Stomach smooth muscle (tissue), 2 donors: ENCODE measurements at regions not wholly inside any gene's neighbourhood (a gene's known extent, or its start where the extent isn't known, plus 50 kb on each side); places are given as distances from the start of the nearest gene placed in this dataset.
"Not testable (repeated sequence)": the region's sequence is repeated elsewhere in the genome, so short reads cannot be mapped to it uniquely, and the experiment has no call there.

ENCODE experiments used
- H3K27ac ChIP-seq: one replicate; pipeline ENCODE4 v1.7.0; 2013; ENCODE audit warnings: mild to moderate bottlenecking, low read length, inconsistent platforms
- H3K27me3 ChIP-seq, 2 donors: one replicate each; pipeline ENCODE4 v1.7.0; 2013; ENCODE audit warnings: low read length in 2 of 2; ENCODE audit not compliant: insufficient read depth in 2 of 2, control insufficient read depth in 1 of 2
- H3K36me3 ChIP-seq, 2 donors: one replicate each; pipeline ENCODE4 v1.7.0; 2013; ENCODE audit warnings: low read length in 2 of 2; ENCODE audit not compliant: control insufficient read depth in 2 of 2, insufficient read depth in 2 of 2
- H3K4me1 ChIP-seq: one replicate; pipeline ENCODE4 v1.7.0; 2013; ENCODE audit warnings: low read length; ENCODE audit not compliant: control insufficient read depth, insufficient read depth
- H3K4me3 ChIP-seq, 2 donors: one replicate each; pipeline ENCODE4 v1.7.0; 2013; ENCODE audit warnings: low read length in 2 of 2
- H3K9ac ChIP-seq, 2 donors: one replicate each; pipeline ENCODE4 v1.7.0; 2013; ENCODE audit warnings: low read length in 2 of 2, mild to moderate bottlenecking in 1 of 2
- H3K9me3 ChIP-seq, 2 donors: one replicate each; pipeline ENCODE4 v1.7.0; 2013; ENCODE audit warnings: low read length in 2 of 2; ENCODE audit not compliant: control insufficient read depth in 2 of 2
- donor health status: healthy.
- donor health status: Pancreatic carcinoma.

DNA sequence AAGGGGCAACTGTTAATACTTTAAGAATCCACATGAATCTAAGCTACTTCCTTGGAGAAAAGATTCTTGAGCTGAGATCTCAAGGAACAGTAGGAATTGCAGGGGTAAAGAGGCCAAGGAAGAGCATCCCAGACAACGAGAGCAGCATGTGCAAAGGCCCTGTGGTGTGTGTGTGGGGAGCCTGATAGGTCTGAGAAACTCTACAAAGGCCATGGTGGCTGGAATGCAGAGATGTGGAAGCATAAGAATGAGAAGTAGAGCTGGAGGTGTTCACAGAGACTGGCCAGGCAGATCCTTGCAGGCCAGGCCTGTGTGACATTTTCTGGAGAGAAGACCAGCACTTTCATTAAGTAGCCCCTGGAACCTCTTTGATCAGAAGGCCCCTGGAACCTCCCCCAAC is 105.8 kb upstream of the GRK3 start:
- not testable (repeated sequence) for H3K4me1 ChIP-seq, H3K27ac ChIP-seq, H3K9ac ChIP-seq, H3K9me3 ChIP-seq, H3K27me3 ChIP-seq, H3K4me3 ChIP-seq
- peaks cover 21 to 39% of the 10 kb centered on the region in 2 donors for H3K36me3 ChIP-seq

DNA sequence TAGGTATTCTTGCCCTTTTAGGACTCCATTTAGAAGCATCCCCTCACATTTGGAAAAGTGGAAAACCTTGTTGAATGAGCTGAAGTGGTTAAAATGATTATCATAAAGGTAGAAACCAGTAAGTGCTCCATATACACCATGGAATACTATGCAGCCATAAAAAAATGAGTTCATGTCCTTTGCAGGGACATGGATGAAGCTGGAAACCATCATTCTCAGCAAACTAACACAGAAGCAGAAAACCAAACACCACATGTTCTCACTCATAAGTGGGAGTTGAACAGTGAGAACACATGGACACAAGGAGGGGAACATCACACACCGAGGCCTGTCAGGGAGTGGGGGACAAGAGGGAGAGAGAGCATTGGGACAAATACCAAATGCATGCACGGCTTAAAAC is 103.8 kb upstream of the GRK3 start:
- H3K4me3 ChIP-seq, H3K4me1 ChIP-seq, H3K27ac ChIP-seq, H3K9me3 ChIP-seq, H3K9ac ChIP-seq, H3K27me3 ChIP-seq: not testable (repeated sequence)
- peaks cover 17 to 32% of the 10 kb centered on the region in 2 donors for H3K36me3 ChIP-seq

DNA sequence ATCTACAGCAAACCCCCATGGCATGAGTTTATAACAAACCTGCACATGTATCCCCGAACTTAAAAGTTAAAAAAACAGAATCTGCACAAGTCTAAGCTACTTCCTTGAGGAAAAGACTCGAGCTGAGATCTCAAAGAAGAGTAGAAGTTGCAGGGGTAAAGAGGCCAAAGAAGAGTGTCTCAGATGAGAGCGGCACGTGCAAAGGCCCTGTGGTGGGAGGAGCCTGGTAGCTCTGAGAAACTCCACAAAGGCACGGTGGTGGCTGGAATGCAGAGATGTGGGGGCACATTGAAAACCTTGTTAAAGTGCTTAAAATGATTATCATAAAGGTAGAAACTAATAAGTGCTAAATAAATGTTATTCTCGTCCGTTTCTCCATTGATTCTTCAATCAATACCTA is 103.2 kb upstream of the GRK3 start:
- Histone ChIP-seq H3K36me3 (peaks cover 17 to 32% of the 10 kb centered on the region in 2 donors), H3K9ac (no peak overlapping the region)

DNA sequence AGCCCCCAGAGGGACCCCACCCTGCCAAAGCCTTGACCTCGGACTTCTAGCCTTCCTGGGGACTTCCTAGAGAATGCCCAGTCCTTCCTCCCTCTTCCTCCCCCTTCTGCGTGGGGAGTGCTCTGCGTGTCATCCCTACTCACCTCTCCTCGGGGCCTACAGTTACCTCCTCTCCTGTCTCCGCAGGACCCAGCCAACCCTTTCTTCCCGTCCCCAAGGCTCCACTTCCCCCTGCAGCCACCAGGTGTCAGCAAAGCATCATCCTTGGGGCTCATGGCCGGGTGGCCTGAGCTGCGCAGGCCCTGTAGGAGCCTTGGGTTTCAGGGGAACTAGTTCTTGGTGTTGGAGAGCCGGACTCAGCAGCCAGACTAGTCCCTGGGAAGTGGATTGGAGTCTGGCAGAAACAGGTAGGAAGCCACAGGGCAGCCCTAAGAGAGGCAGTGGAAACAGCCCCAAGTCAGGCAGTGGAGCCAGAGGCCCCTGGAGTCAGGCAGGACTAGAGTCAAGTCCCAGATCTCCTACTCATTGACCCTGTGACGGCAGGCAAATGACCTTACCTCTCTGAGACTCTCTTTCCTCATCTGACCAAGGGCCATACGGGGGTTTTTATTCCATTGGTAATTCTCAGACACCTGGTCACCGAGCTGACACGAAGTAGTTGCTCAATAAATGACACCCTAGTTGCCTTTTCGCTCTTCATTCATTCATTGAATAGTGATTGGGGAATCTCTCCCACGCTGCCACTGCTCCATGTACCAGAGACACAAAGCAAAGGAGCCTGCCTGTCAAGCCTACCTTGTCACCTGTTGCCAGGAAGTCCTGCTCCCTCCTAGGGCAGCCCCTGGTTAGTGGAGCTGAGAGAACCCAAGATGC is 101.8 kb upstream of the GRK3 start:
- not testable (repeated sequence) for H3K27me3 ChIP-seq, H3K9ac ChIP-seq

More for the DNA sequence above, 103.2 kb upstream of the GRK3 start:
- Histone ChIP-seq H3K27ac (no peak overlapping the region), H3K9me3 (no peaks in the 10 kb centered on the region), H3K27me3 (no peaks in the 10 kb centered on the region), H3K4me3 (no peak overlapping the region), H3K4me1 (no peaks in the 10 kb centered on the region)

DNA sequence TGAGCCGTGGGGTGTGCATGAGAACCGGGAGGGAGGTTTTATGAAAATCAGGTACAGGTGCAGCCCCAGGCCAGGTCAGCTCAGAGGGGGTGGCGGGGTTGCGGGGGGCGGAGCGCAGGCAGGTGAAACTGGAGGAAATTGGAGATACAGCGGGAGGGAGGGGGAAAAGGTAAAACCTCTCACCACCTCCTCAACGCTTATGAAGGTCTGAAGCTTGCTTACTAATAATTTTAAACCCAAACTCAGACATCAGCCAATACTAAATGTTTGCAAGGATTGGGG is 101.2 kb upstream of the GRK3 start:
- not testable (repeated sequence) for H3K27ac ChIP-seq, H3K4me1 ChIP-seq, H3K4me3 ChIP-seq, H3K27me3 ChIP-seq, H3K9ac ChIP-seq, H3K9me3 ChIP-seq
- H3K36me3 ChIP-seq, result peaks cover 17 to 27% of the 10 kb centered on the region in 2 donors

More for the DNA sequence above, 101.8 kb upstream of the GRK3 start:
- H3K27ac ChIP-seq, H3K4me3 ChIP-seq, H3K4me1 ChIP-seq, H3K9me3 ChIP-seq: not testable (repeated sequence)
- H3K36me3 ChIP-seq, result peaks cover 17 to 28% of the 10 kb centered on the region in 2 donors

DNA sequence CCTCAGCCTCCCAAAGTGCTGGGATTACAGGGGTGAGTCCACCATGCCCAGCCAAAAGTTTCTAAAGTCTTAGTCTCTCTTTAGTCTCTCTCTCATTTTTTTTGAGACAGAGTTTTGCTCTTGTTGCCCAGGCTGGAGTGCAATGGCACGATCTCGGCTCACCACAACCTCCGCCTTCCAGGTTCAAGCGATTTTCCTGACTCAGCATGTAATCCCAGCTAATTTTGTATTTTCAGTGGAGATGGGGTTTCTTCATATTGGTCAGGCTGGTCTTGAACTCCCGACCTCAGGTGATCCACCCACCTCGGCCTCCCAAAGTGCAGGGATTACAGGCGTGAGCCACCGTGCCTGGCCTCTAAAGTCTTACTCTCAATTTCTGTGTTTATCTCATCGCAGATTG is 100.1 kb upstream of the GRK3 start:
- H3K36me3 ChIP-seq, result peaks cover 9 to 19% of the 10 kb centered on the region in 2 donors
- H3K4me1 ChIP-seq, H3K9me3 ChIP-seq, H3K9ac ChIP-seq, H3K27ac ChIP-seq, H3K27me3 ChIP-seq, H3K4me3 ChIP-seq: not testable (repeated sequence)

DNA sequence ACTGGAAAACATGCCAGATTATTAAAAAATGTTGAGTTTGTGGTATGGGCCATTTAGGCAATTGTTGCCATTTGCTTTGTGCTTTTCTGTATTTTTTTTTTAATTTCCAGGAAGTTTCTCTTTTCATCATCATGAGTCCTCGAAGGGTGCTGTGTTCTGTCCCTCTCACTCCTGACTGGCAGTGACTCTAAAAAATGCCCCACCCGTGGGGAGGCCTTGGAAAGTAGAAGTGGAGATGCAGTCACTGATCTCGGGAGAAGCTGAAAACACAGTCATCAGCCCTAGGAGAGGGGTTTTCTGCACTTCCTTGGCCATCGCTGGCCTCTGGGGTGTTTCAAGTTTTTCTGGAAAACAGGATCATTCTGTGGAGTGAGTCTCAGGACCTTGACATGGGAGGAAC is 98.5 kb upstream of the GRK3 start:
- no peaks in the 10 kb centered on the region for H3K4me1 ChIP-seq
- no peak overlapping the region for H3K27ac ChIP-seq
- no peak overlapping the region for H3K4me3 ChIP-seq
- H3K9me3 ChIP-seq, result no peaks in the 10 kb centered on the region
- peaks cover 4 to 8% of the 10 kb centered on the region in 2 donors for H3K36me3 ChIP-seq
- H3K9ac ChIP-seq, result no peak overlapping the region
- H3K27me3 ChIP-seq, result no peaks in the 10 kb centered on the region

DNA sequence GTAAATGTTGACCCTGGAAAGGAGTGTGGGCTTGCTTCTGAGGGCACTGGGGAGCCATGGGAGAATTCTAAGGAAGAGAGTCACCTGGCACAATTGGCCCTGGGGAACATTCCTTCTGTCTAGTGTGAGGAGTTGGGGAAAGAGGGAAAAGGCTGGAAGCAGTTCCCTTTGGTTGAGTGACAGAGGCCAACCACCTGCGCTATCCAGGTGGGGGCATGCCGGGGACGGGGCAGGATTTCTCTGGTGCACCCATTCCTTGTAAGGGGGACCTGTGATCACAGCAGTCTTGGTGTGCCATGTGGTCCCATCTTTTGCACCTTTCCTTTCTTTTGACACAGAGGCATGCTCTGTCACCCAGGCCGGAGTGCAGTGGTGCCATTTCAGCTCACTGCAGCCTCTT is 92.1 kb upstream of the GRK3 start:
- no peaks in the 10 kb centered on the region for H3K27me3 ChIP-seq
- H3K9ac ChIP-seq, result no peak overlapping the region
- H3K4me1 ChIP-seq, result peaks cover 11% of the 10 kb centered on the region
- H3K9me3 ChIP-seq, result peaks cover 0 to under 1% of the 10 kb centered on the region in 2 donors
- no peak overlapping the region for H3K27ac ChIP-seq
- no peak overlapping the region for H3K4me3 ChIP-seq
- no peaks in the 10 kb centered on the region for H3K36me3 ChIP-seq

DNA sequence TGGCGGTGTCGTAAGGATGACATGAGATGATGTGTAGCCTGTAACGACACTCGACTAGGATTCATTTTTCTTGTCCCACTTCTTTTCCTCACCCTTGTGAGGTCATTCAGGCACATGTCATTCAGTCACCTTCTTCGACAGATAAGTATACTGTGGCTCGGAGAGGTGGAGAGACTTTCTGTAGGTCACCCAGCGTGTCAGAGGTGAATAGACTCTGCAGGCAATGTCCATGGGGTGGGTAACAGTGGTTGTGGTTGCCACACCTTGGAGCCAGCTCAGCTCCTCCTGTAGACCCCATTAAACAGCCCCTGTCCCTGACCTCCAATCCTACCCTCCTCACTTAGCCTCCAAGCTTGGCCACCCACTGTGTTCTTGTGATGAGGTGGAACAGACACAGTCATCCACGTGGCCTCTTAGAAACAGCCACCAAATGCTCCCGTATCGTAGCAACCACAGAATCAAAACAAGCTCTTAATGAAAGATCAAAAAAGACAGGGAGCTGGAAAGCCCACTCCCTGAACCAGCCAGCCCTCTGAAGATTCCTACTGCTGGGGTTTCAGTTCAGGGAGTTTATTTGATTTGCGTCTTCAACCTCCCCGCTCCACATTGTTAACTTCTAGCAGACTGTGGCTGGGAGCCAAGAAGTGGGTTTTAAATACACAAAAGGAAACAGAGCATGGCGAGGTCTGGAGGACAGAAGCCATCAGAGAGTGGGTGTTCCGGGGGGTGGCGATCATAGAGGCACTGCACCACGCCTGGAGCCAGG is 89.0 kb upstream of the GRK3 start:
- peaks cover 0 to 8% of the 10 kb centered on the region in 2 donors for H3K9me3 ChIP-seq
- H3K27me3 ChIP-seq, result no peaks in the 10 kb centered on the region
- peak overlapping the region; percentile 18 for H3K27ac ChIP-seq
- no peaks in the 10 kb centered on the region for H3K36me3 ChIP-seq
- H3K4me1 ChIP-seq, result peaks cover 11% of the 10 kb centered on the region
- peak overlapping the region in 1 of 2 donors; percentile 47 for H3K9ac ChIP-seq
- H3K4me3 ChIP-seq, result peak overlapping the region; percentile 3 to 58

DNA sequence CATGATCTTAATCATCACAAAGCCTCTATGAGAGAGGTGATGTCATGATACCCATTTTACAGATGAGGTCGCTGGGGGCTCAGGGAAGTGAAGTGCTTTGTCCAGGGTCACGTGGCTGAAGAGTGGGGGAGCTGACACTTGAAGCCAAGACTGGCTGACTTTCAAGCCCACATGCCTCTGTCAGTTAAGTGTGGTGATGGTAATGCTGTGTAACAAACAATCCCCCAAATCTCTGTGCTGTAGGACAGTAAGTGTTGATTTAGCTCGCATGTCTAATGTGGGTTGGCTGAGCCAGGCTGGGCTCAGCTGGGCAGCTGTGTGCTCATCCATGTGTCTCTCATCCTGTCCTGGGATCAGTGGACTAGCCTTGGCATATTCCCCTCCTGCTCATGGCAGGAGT is 87.1 kb upstream of the GRK3 start:
- Histone ChIP-seq H3K27me3 (no peaks in the 10 kb centered on the region), H3K36me3 (no peaks in the 10 kb centered on the region), H3K4me3 (no peak overlapping the region), H3K4me1 (peaks cover 11% of the 10 kb centered on the region), H3K9me3 (peaks cover 0 to 8% of the 10 kb centered on the region in 2 donors), H3K27ac (no peak overlapping the region), H3K9ac (no peak overlapping the region)

DNA sequence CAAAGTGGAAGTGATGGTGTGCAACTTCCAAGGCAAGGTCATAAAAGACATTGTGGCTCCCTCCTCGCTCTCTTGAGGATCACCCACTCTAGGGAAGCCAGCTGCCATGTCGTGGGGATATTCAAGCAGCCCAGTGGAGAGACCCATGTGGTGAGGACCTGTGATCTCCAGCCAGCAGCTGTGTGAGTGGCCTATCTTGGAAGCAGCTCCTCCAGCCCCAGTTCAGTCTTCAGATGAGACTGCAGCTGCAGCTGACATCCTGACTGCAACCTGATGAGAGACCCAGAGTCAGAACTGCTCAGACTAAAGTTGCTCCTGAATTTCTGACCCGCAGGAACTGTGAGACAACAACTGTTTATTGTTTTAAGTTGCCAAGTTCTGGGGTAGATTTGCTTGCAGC is 86.4 kb upstream of the GRK3 start:
- Histone ChIP-seq H3K4me3 (no peak overlapping the region), H3K27me3 (no peaks in the 10 kb centered on the region), H3K27ac (no peak overlapping the region), H3K9me3 (peaks cover 0 to 8% of the 10 kb centered on the region in 2 donors), H3K36me3 (no peaks in the 10 kb centered on the region), H3K4me1 (peaks cover 15% of the 10 kb centered on the region), H3K9ac (no peak overlapping the region)
